ENCODE measurements at regions not wholly inside any gene's neighbourhood (a gene's known extent, or its start where the extent isn't known, plus 50 kb on each side); places are given as distances from the start of the nearest gene placed in this dataset.
"Not testable (repeated sequence)": the region's sequence is repeated elsewhere in the genome, so short reads cannot be mapped to it uniquely, and the experiment has no call there.

DNA sequence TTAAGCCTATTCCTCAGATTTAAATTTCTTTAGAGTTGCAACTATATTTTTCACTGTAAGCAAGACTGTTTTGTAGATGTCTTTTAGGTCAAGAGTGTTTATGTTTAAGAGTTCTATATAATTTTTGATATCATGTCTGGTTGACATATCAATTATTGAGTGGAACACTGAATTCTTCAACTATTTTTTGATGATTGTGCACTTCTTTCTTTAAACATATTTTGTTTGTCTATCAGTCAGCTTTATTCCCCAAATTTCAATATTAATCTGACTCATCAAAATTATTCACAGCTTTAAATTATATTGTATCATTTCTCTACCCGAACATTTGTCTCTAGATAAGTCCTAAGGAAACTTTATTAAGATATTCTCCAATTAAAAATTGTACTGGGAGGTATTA lies 933.6 kb upstream of the ROBO1 start:
- DNase-seq, result no peak

DNA sequence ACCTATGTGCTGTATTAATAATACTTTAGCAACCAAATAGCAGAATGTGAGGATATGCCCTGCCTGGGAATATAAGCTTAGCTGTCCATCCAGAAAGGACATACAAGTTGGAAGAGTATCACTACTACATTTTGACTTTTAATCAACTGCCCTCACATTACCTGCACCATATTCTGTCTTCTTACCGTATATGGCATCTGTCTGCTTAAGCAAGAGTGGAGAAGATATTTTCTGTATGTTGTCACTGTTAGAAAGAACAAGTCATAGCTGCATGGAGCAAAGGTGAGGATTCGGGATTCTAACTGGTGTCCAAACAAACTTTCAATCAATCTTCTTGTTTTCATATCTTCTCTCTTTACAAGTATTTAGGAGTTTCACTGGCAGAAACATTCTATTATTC lies 929.5 kb upstream of the ROBO1 start:
- DNase-seq, result no peak

DNA sequence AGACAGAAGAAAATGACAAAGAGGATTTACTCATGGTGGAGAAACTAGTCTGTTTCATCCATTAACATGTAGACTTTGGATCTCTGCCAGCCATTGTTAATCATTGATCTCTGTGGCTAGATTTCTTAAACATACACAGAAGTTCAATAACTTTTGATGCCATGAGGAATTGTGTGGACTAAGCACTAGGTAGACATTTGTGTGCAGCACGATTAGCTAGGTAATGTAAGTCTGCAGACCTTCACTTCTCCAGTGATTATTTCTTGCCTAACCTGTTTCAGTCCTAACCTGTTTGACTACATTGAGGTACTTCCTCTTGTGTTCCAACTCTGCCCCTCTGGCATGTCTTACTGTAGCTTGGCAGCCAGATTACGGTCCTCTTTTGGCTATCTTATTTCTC lies 928.5 kb upstream of the ROBO1 start:
- DNase-seq, result peak; percentile 1

DNA sequence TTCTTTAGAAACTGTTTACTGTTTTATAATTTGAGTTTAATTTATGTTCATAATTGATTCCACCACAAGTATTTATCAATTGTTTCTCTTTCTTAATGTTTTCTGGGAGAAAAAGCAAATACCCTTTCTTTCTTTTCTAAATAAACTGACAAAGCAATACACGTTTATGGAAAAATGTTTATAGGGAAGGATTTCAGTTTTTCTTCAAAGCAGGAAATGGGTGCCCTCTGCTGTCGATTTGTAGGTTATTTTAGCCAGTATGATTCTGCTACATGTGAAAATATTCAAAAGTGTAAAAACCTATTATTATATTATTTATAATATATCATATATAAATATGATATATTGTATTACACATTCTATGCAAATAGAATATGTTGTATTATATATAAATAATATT lies 921.0 kb upstream of the ROBO1 start:
- DNase-seq, result peak; percentile 45

DNA sequence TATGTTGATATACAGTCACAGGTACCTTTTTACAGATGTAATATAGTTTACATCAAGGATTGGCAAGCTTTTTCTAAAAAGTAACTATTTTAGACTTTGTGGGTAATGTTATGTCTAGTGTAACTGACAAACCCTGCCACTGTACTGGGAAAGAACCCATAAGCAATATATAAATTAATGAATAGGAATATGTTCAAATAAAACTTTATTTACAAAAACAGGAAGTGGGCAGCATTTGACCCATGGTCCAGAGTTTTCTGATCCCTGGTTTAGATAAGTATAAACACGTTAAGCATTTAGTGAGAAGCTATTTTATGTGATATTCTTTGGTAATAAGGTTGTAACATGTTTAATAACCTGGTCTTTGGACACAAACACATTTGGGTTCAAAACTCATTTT lies 915.2 kb upstream of the ROBO1 start:
- DNase-seq, result no peak

DNA sequence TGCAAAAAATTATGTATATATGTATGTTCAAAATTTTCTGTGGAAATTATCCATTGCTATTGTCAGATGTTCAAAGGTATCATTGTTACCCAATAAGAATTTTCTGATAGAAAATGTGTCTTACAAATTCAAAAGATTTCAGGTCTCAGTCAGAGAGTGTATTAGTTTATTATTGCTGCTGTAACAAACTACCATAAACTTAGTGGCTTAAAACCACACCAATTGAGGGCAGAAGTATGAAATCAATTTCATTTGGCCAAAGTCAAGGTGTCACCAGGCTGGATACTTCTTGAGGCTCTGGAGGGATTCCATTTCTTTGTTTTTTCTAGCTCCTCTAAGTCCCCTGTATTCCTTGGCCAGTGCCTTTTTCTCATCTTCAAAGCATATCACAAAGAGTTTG lies 914.4 kb upstream of the ROBO1 start:
- no peak for DNase-seq

DNA sequence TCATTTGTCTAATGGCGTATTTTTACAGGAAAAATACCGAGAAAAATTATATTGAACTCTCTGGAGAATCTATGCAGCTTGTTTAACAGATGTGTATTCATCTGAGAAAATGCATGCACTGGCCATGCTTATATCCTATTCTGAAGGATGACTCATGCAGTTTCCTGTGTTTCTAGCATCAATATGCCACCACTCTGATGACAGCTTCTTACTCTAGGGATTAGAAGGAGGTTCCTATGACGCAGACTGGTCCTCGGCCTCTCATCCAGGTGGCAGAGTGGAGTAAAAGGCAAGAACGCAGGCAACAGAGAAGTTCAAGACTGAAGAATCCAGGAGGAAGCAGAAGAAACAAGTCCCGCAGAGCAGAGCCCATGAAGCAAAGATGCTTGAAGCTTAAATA lies 910.0 kb upstream of the ROBO1 start:
- DNase-seq, result no peak

DNA sequence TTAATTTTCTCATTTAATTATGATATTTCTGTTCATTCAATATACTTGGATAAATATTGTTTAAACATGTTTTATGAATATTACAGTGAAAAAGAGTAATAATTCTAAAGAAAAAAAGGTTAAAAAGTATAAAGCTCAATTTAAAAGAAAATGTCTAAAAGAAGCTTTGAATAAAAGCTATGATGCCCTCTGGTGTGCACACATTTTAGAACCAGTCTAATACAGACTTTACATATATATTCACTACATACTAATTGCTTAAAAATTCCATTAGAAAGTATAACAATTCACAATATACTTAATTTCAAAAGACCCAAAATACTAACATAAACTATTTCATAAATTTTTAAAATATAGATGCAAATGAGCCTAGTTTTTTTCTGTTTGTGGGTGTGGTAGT lies 909.1 kb upstream of the ROBO1 start:
- DNase-seq, result peak; percentile 11

DNA sequence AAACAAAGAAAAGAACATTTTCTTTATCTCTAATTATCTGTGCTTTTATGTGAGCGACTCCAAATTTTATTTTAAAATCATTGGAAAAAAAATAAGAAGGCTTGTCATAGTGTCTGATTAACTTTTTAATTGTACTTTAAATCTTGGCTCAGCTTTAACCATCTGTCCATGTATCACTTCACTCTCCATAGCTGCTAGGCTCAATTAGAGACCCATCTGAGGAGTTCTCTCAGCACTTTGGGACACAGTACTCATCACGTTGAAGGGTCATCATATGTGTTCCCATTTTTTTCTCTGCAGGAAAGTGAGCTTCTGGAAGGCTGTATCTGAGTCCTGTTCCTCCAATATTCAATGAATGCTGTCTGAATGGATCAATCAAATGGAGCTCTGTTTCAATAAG lies 908.5 kb upstream of the ROBO1 start:
- no peak for DNase-seq

DNA sequence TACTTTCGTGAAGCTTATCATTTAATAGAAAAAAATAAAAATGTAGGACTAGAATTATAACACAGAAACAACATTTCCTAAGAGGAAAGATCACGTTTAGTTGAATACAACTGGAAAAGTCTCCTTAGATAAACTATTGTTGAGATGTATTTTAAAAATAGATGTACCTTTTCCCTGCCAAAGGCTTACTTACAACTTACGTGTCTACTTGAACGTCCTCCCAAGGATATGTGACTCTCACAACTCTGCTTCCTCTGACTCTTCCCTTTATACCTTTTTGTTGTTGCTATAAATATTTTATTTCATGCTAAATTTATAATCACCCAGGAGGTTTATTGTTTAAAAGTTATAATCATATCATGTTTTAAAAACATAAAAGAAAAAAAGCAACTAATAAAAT lies 908.0 kb upstream of the ROBO1 start:
- no peak for DNase-seq

DNA sequence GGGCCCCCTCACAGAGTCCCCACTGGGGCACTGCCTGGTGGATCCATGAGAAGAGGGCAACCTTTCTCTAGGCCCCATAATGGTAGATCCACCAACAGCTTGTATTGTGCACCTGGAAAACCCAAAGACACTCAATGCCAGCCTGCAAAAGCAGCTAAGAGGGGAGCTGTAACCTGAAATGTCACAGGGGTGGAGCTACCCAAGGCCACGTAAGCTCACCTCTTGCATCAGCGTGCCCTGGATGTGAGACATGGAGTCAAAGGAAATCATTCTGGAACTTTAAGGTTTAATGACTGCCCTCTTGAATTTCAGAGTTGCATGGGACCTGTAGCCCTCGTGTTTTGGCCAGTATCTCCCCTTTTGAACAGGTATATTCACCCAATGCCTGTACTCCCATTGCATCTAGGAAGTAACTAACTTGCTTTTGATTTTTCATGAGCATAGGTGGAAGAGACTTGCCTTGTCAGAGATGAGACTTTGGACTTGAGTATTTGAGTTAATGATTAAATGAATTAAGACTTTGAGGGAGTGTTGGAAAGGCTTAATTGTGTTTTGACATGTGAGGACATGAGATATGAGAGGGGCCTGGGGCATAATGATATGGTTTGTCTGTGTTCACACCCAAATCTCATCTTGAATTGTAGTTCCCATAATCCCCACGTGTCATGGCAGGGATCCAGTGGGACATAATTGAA lies 900.9 kb upstream of the ROBO1 start:
- DNase-seq, result no peak

DNA sequence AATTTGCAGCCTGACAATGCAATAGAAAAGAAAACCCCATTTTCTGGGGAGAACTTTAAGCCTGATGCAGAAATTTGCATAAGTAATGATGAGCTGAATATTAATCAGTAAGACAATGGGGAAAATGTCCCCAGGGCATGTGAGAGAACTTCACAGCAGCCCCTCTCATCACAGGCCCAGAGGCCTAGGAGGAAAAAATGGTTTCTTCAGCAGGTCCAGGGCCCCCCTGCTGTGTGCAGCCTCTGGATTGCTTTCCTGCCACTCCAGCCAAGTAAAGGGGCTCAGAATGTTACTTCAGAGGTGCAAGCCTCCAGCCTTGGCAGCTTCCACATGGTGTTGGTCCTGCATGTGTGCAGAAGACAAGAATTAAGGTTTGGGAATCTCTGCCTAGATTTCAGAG lies 900.3 kb upstream of the ROBO1 start:
- DNase-seq, result no peak

DNA sequence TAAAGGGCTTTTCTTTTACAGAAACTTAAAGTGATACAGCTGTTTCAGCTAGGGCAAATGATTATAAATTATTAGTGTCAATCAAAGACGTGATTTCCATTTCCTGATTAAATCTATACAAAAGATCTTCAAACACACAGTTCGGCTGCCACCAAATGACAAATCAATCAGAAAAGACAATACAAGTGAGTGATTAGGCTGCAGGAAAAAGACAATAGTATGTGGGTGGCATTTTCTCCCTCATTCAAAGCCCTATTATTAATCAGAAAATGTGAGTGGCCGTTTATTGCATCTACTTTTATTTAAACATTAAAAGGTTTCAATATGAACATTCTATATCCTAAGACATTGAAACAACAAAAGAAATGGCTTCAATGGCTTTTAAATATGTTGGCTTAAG lies 895.6 kb upstream of the ROBO1 start:
- no peak for DNase-seq

DNA sequence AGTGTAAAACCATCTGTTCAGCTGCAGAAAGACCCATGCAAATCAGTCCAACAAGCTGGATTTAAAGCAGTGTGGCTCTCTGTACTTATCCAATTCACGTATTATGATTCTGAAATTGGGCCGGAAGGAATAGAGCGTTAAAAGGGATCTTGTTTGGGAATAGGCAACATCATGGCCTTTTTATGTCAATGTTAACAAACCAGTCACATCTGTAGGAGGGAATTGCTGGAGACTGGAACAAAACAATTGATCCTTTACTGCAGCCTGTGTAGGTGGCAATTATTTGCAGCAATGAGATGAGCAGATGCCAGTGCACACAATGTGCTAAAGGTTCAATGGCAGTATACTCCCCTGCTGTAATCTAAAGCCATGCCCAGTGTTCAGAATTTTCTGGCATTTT lies 887.4 kb upstream of the ROBO1 start:
- no peak for DNase-seq

DNA sequence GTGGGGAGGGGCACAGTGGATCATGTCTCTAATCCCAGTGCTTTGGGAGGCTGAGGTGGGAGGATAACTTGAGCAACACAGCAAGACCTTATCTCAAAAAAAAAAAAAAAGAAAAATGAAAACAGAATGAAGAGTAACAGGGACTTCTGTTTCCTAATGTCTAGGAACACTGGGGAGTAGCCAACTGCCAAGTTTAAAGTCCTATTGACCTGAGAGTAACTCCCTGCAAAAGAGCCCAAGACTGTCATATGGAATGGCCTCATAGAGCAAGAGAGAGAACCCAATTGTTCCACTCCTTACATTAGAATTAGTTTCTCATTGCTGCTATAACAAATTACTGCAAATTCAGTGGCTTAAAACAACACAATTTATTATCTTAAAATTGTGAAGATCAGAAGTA lies 881.4 kb upstream of the ROBO1 start:
- no peak for DNase-seq

DNA sequence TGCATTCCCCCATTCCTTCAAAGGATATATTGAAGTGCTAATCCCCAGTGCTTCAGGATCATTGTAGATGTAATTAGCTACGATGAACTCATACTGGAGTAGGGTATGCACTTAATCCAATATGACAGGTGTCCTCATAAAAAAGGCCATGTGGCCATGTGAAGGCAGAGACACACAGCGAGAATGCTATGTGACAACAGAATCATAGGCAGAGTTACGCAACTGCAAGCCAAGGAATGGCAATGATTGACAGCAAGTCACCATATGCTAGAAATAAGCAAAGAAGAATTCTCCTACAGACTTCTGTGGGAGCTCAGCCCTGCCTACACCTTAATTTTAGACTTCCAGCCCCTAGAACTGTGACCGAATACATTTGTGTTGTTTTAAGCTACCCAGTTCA lies 875.6 kb upstream of the ROBO1 start:
- no peak for DNase-seq

DNA sequence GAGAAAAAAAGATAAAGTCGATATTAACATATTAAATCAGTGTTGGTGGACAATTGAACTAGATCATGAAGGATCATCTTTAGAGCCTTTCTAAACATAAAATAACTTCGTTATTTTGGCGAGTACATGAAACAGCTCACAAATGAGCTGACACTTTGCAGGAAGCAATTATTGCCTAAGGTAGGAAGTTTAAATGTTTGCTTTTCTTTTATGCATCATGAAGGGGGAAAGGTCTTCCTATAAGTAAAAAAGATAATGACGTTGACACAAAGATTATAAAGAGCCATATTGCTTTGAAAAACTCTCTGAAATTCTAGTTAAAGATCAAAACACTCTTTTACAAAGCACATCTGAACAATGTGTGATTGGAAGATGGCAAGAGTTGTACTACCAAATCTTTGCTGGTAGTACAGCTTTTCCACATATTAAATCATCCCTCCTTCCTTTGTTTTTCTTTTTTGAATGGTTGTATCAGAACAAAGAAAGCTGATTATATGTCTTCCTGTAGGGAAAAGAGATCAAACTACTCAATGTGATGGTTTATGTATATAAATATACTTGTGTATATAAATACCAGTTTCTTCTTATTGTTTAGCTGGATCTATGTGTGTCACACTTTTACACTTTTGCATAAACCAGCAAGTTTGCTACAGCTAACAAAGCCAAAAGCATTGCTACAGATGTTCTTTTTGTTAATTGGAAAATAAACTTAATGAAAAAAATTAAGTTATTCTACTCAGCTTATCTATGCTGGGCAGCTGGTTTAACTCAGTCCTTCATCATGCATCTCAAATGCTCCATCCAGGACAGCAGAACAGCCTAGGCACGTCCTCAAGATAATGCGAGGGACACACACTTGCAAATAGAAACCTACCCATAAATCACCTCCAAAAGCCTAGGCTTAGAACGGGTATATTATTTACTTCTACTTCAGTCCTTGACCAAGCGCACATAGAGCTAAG lies 850.8 kb upstream of the ROBO1 start:
- peak; percentile 3 for DNase-seq

DNA sequence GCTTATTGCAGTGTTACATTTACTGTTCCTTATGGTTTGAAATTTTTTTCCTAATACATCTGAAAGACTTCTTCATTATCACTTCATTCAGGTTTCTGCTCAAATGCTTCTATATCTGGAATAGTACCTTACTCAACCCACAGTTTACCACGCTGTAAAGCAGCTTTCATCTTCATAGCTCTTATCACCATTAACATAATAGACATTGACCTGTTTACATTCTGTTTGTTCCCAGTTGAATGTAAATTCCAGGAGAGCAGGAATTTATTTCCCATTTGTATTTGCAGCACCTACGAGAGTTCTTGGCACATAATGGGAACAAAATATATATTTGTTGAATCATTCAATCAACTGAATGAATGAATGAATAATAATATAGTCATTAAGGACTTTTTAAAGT lies 844.6 kb upstream of the ROBO1 start:
- DNase-seq, result no peak

DNA sequence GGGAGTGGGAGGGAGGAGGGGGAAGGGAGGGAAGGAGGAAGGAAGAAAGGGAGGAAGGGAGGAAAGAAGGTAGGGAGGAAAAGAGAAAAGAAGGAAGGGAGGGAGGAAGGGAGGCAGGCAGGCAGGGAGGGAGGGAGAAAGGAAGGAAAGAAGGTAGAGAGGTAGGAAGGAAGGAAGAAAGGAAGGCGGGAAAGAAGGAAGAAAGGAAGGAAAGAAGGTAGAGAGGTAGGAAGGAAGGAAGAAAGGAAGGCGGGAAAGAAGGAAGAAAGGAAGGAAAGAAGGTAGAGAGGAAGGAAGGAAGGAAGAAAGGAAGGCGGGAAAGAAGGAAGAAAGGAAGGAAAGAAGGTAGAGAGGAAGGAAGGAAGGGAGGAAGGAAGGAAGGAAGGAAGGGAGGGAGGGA lies 840.3 kb upstream of the ROBO1 start:
- DNase-seq, result not testable (repeated sequence)

DNA sequence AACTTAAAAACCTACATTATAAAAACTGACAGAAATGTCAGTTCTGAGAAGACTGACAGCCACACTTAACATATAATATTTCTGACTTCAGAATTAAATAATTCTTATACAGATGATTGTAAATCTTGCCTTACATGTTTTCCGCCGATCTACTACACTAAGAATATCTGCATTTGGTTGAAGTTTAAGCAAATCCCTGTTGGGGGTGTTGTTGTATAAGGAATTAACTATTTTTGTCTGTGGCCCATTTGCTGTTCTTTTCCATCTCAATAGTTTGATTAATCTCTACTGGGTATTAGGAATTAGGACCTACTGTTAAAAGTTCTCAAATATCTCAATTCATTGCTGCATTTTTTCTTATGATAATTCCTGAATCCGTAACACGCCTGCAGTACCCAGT lies 838.3 kb upstream of the ROBO1 start:
- DNase-seq, result no peak

DNA sequence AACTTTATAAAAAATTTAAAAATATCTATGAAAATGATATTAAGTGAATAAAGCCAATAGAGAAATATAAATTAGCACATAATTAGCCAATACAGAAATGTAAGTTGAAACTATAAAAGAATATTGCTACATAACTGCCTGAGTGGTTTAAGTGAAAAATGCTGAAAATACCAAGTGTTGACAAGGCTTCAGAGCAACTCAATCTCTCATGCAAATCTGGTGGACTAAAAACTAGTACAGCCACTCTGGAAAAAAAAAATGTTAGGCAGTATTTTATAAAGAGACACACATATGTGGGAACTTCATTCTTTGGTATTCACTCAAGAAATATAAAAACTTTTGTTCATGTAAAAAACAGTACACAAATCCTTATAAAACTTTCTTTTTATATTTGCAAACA lies 833.7 kb upstream of the ROBO1 start:
- DNase-seq, result no peak

DNA sequence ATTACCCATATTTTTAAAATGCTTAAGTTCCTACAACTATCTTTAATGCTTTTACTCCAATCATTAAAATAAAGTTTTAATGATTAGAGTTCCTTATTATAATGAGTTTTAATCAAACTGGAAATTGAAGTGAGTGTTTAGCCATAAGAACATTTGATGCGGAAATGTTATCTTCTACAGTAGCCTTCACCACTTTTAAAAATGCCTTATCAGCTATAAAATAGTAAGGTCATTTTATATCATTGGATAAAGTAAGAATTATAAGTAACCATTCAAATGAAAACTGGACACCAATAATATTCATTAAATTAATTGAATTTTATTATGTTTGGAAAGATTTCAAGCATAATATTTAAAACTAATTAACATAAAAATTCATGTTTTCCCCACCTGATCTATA lies 825.0 kb upstream of the ROBO1 start:
- DNase-seq, result no peak

DNA sequence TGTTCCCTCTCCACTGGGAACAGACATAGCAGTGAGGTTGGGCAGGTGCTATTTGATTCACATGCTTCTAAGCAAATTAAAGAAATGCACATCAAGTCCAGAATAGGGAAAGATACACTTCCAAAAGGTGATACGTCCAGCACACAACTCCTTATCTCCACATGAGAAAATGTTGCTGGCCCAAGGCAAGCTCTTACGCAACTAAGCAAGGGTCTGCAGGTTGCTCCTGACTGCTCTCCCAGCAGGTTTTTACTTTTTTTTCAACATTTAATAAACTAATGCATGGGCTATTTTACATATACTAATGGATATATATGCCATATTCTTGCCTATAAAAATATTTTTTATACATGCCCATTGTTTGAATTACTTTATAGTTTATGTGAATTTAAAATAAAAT lies 818.5 kb upstream of the ROBO1 start:
- no peak for DNase-seq

DNA sequence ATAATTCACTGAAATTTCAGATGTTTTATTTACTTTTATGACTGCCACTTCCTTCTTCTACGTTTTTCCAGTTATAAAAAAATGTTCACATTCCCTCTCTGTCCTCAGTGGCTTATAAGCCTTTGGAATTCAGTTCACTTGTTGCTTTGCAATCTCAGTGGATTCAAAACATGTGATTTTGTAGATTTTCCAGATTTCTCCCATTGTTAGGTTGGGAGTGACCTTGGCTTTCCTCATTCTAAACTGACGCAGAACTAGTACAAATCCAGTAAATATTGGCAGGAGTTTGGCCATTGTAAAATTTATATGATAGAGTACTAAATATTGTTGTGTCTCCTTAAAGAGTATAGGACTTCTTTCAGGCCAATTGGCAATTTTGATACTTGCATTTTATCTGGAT lies 812.3 kb upstream of the ROBO1 start:
- no peak for DNase-seq

DNA sequence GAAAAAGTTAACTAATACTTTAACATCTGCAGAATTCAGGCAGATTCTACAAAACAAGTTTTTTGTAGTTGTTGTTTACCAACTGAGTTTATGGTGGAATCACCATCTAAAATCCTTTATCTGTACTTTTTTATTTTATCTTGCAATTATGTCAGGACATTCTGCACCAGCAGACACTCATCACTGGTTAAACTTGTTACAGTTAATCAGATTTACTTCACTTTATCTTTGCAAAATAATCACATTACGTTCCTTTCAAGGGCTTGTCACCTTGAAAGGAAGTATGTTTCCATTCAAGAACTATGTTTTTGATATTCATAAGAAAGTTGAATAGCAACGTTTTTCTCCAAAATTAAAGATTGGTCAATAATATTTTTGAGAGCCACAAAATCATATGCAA lies 796.6 kb upstream of the ROBO1 start:
- DNase-seq, result no peak
